ENCODE measurements at regions not wholly inside any gene's neighbourhood (a gene's known extent, or its start where the extent isn't known, plus 50 kb on each side); places are given as distances from the start of the nearest gene placed in this dataset.
A peak's percentile ranks its signal among the peaks of the same experiment; 100 is the strongest.

GRCh38 chrX:100512471-100512870 is 72.3 kb upstream of the TNMD start:
- H3K27me3 ChIP-seq (replicated peaks; ENCODE audit: insufficient read depth, low read length) = no peaks in the 10 kb centered on the region
- no peaks in the 10 kb centered on the region for H4K20me1 ChIP-seq (ENCODE audit: insufficient read depth, low read length)
- no peak for DNase-seq

GRCh38 chrX:100494646-100495370 is 84.7 kb upstream of the PCDH19 start:
- no peak overlapping the region for H3K4me2 ChIP-seq (ENCODE audit: low read depth, low read length)
- H2AFZ ChIP-seq (ENCODE audit: low read length) = no peak overlapping the region
- no peaks in the 10 kb centered on the region for H3K27me3 ChIP-seq (replicated peaks; ENCODE audit: insufficient read depth, low read length)
- no peaks in the 10 kb centered on the region for H3K36me3 ChIP-seq (replicated peaks; ENCODE audit: insufficient read depth, low read length)
- H3K9me2 ChIP-seq (replicated peaks; ENCODE audit: insufficient read depth, low read length) = no peaks in the 10 kb centered on the region
- H3K27ac ChIP-seq (ENCODE audit: low read length) = no peak overlapping the region
- DNase-seq = no peak
- H3K4me3 ChIP-seq (ENCODE audit: low read length) = no peak overlapping the region
- H3F3A ChIP-seq (ENCODE audit: insufficient read depth, low read length) = no peaks in the 10 kb centered on the region
- no peaks in the 10 kb centered on the region for H3K4me1 ChIP-seq (ENCODE audit: low read length)
- no peaks in the 10 kb centered on the region for H3K9me3 ChIP-seq (replicated peaks; ENCODE audit: insufficient read depth, low read length)
- no peaks in the 10 kb centered on the region for H4K20me1 ChIP-seq (ENCODE audit: insufficient read depth, low read length)
- no peak overlapping the region for H3K9ac ChIP-seq (ENCODE audit: low read length)
- no peak for TF ChIP-seq CTCF (IDR thresholded peaks at IDR 0.05; ENCODE audit: low read length)
- TF ChIP-seq EZH2 (optimal IDR thresholded peaks at IDR 0.05; ENCODE audit: low read depth, low read length) = no peak
- TF ChIP-seq EZH2phosphoT487 (IDR thresholded peaks at IDR 0.05; ENCODE audit: low read length) = no peak
- H3K79me2 ChIP-seq (ENCODE audit: low read length) = no peaks in the 10 kb centered on the region

More at GRCh38 chrX:100512471-100512870, 72.3 kb upstream of the TNMD start:
- TF ChIP-seq CTCF (IDR thresholded peaks at IDR 0.05; ENCODE audit: low read length) (peak; percentile 49), EZH2 (optimal IDR thresholded peaks at IDR 0.05; ENCODE audit: low read depth, low read length) (no peak)
- Histone ChIP-seq H2AFZ (ENCODE audit: low read length) (no peak overlapping the region), H3K36me3 (replicated peaks; ENCODE audit: insufficient read depth, low read length) (no peaks in the 10 kb centered on the region), H3F3A (ENCODE audit: insufficient read depth, low read length) (no peaks in the 10 kb centered on the region), H3K9me2 (replicated peaks; ENCODE audit: insufficient read depth, low read length) (no peaks in the 10 kb centered on the region), H3K4me1 (ENCODE audit: low read length) (no peaks in the 10 kb centered on the region), H3K4me2 (ENCODE audit: low read depth, low read length) (no peak overlapping the region), H3K9ac (ENCODE audit: low read length) (no peak overlapping the region), H3K27ac (ENCODE audit: low read length) (no peak overlapping the region), H3K4me3 (ENCODE audit: low read length) (no peak overlapping the region), H3K79me2 (ENCODE audit: low read length) (no peaks in the 10 kb centered on the region), H3K9me3 (replicated peaks; ENCODE audit: insufficient read depth, low read length) (no peaks in the 10 kb centered on the region)

- DNase-seq = no peak
- H2AFZ ChIP-seq (ENCODE audit: low read length) = no peak overlapping the region
- H3K79me2 ChIP-seq (ENCODE audit: low read length) = no peaks in the 10 kb centered on the region
- no peaks in the 10 kb centered on the region for H3K9me2 ChIP-seq (replicated peaks; ENCODE audit: insufficient read depth, low read length)
- H3K27me3 ChIP-seq (replicated peaks; ENCODE audit: insufficient read depth, low read length) = no peaks in the 10 kb centered on the region
- no peaks in the 10 kb centered on the region for H3F3A ChIP-seq (ENCODE audit: insufficient read depth, low read length)
- no peak overlapping the region for H3K4me2 ChIP-seq (ENCODE audit: low read depth, low read length)
- no peak overlapping the region for H3K4me3 ChIP-seq (ENCODE audit: low read length)
- H3K9me3 ChIP-seq (replicated peaks; ENCODE audit: insufficient read depth, low read length) = no peaks in the 10 kb centered on the region
- H3K36me3 ChIP-seq (replicated peaks; ENCODE audit: insufficient read depth, low read length) = no peaks in the 10 kb centered on the region
- TF ChIP-seq EZH2 (optimal IDR thresholded peaks at IDR 0.05; ENCODE audit: low read depth, low read length) (no peak), CTCF (IDR thresholded peaks at IDR 0.05; ENCODE audit: low read length) (no peak), EZH2phosphoT487 (IDR thresholded peaks at IDR 0.05; ENCODE audit: low read length) (no peak)
- no peak overlapping the region for H3K9ac ChIP-seq (ENCODE audit: low read length)
- no peaks in the 10 kb centered on the region for H3K4me1 ChIP-seq (ENCODE audit: low read length)
- no peaks in the 10 kb centered on the region for H4K20me1 ChIP-seq (ENCODE audit: insufficient read depth, low read length)
- H3K27ac ChIP-seq (ENCODE audit: low read length) = no peak overlapping the region
Observed at GRCh38 chrX:100491174-100491573, 81.1 kb upstream of the PCDH19 start.

All from MM.1S (cell line).